H1 (cell line): ENCODE measurements at regions not wholly inside any gene's neighbourhood (a gene's known extent, or its start where the extent isn't known, plus 50 kb on each side); places are given as distances from the start of the nearest gene placed in this dataset.

ENCODE experiments used
- CTCF ChIA-PET: fragments of 300-600 bp; sonication (Branson Sonifier 250); formaldehyde crosslinking; loops from one replicate; lab custom pipeline; 2021; ENCODE audit not compliant: partially characterized antibody; lab: Charles Lee
- POLR2A ChIA-PET: fragments of 300-600 bp; sonication (Branson Sonifier 250); formaldehyde crosslinking; loops from one replicate; lab custom pipeline; 2021; ENCODE audit warnings: inconsistent platforms; ENCODE audit not compliant: partially characterized antibody; lab: Charles Lee
- DNase-seq, 2 experiments: peaks; one replicate each; pipeline versions ENCODE4 v3.0.0 to v3.0.0-alpha.2; 2010 to 2022; ENCODE audit warnings: low spot score in 2 of 2, low read depth in 1 of 2, mixed read lengths in 1 of 2
- FAIRE-seq: peaks from 2 replicates; lab custom pipeline; 2011; peaks lifted over from hg19 to GRCh38; lab: Jason Lieb, UNC
- H2AFZ ChIP-seq: 2 replicates; pipeline ENCODE4 v1.8.1; 2012; ENCODE audit warnings: low read length, inconsistent platforms
- H2AK5ac ChIP-seq: 2 replicates; pipeline ENCODE4 v1.6.1; 2013; ENCODE audit warnings: low read depth, low read length
- H2BK120ac ChIP-seq: replicated peaks from 2 replicates; pipeline ENCODE3; 2013; ENCODE audit warnings: low read depth, low read length, inconsistent platforms
- H2BK12ac ChIP-seq: 2 replicates; pipeline ENCODE4 v1.6.1; 2013; ENCODE audit warnings: low read depth, low read length
- H2BK15ac ChIP-seq: 2 replicates; pipeline ENCODE4 v1.6.1; 2013; ENCODE audit warnings: low read length
- H2BK20ac ChIP-seq: 2 replicates; pipeline ENCODE4 v1.6.1; 2013; ENCODE audit warnings: low read length
- H2BK5ac ChIP-seq: 2 replicates; pipeline ENCODE4 v1.6.1; 2013; ENCODE audit warnings: low read depth, low read length
- H3K14ac ChIP-seq: 2 replicates; pipeline ENCODE4 v1.6.1; 2013; ENCODE audit warnings: inconsistent platforms; ENCODE audit not compliant: insufficient read length
- H3K18ac ChIP-seq: 2 replicates; pipeline ENCODE4 v1.6.1; 2013; ENCODE audit warnings: low read length; ENCODE audit errors: extremely low read depth
- H3K23ac ChIP-seq: 2 replicates; pipeline ENCODE4 v1.6.1; 2013; ENCODE audit warnings: inconsistent platforms; ENCODE audit not compliant: insufficient read length
- H3K23me2 ChIP-seq: 2 replicates; pipeline ENCODE4 v1.6.1; 2013; ENCODE audit warnings: low read depth, low read length
- H3K27ac ChIP-seq: 2 replicates; pipeline ENCODE4 v1.6.1; 2011; ENCODE audit warnings: low read depth, low read length, inconsistent platforms
- H3K27me3 ChIP-seq, 4 experiments: replicated peaks in 1 of 4; 1 replicate in 1 of 4; 2 replicates in 3 of 4; pipeline versions ENCODE4 v1.6.1 to v1.8.1; 2011 to 2013; ENCODE audit warnings: low read length in 3 of 4, mild to moderate bottlenecking in 3 of 4, inconsistent platforms in 2 of 4, mixed read lengths in 2 of 4, moderate library complexity in 1 of 4; ENCODE audit not compliant: control insufficient read depth in 3 of 4, insufficient read depth in 3 of 4; ENCODE audit errors: extremely low read depth in 1 of 4
- H3K36me3 ChIP-seq, 4 experiments: 2 replicates each; pipeline versions ENCODE4 v1.6.1 to v1.8.1; 2011 to 2013; ENCODE audit warnings: mild to moderate bottlenecking in 4 of 4, low read length in 3 of 4, moderate library complexity in 2 of 4, control low read depth in 1 of 4, inconsistent platforms in 1 of 4; ENCODE audit not compliant: insufficient read depth in 4 of 4, control insufficient read depth in 2 of 4
- H3K4ac ChIP-seq: replicated peaks from 2 replicates; pipeline ENCODE3; 2013; ENCODE audit warnings: low read length, low read depth, mixed read lengths, inconsistent platforms; ENCODE audit not compliant: insufficient read length
- H3K4me1 ChIP-seq, 4 experiments: replicated peaks in 1 of 4; 1 replicate in 1 of 4; 2 replicates in 3 of 4; pipeline versions ENCODE4 v1.6.1 to v1.8.1; 2011 to 2013; ENCODE audit warnings: low read length in 3 of 4, inconsistent platforms in 2 of 4, mixed read lengths in 1 of 4; ENCODE audit not compliant: insufficient read depth in 4 of 4, control insufficient read depth in 3 of 4
- H3K4me2 ChIP-seq, 2 experiments: 2 replicates each; pipeline versions ENCODE4 v1.6.1 to v1.8.1; 2011 to 2013; ENCODE audit warnings: low read depth in 2 of 2, low read length in 2 of 2, control low read depth in 1 of 2, inconsistent platforms in 1 of 2, mild to moderate bottlenecking in 1 of 2; ENCODE audit not compliant: insufficient read depth in 1 of 2
- H3K4me3 ChIP-seq, 4 experiments: fragments of 200-600, 300-600 bp in 1 of 4; sonication (generic), shearing (Covaris generic), sonication (Bioruptor Twin) in 1 of 4; 2 replicates each; pipeline versions ENCODE4 v1.5.1 to v1.8.1; 2011 to 2016; ENCODE audit warnings: low read length in 4 of 4, low read depth in 3 of 4, control low read depth in 2 of 4, inconsistent platforms in 2 of 4, mild to moderate bottlenecking in 2 of 4, mixed read lengths in 1 of 4, moderate library complexity in 1 of 4; ENCODE audit not compliant: insufficient read depth in 2 of 4; ENCODE audit errors: extremely low read depth in 1 of 4
- H3K56ac ChIP-seq: replicated peaks from 2 replicates; pipeline ENCODE3; 2013; ENCODE audit warnings: low read depth, mild to moderate bottlenecking, mixed read lengths, low read length, inconsistent platforms; ENCODE audit not compliant: insufficient read length
- H3K79me1 ChIP-seq: 2 replicates; pipeline ENCODE4 v1.6.1; 2013; ENCODE audit warnings: low read depth, low read length, control low read depth
- H3K79me2 ChIP-seq, 2 experiments: 2 replicates each; pipeline versions ENCODE4 v1.6.1 to v1.8.1; 2012 to 2013; ENCODE audit warnings: low read length in 2 of 2, mild to moderate bottlenecking in 2 of 2, inconsistent platforms in 1 of 2; ENCODE audit not compliant: insufficient read depth in 2 of 2, control insufficient read depth in 1 of 2
- H3K9ac ChIP-seq, 4 experiments: replicated peaks in 1 of 4; 1 replicate in 1 of 4; 2 replicates in 3 of 4; pipeline versions ENCODE4 v1.6.1 to v1.8.1; 2011 to 2013; ENCODE audit warnings: low read depth in 3 of 4, low read length in 3 of 4, control low read depth in 2 of 4, mild to moderate bottlenecking in 2 of 4, moderate library complexity in 2 of 4, inconsistent platforms in 1 of 4; ENCODE audit errors: extremely low read depth in 1 of 4
- H3K9me3 ChIP-seq, 2 experiments: 2 replicates each; pipeline versions ENCODE4 v1.6.1 to v1.8.1; 2012 to 2013; ENCODE audit warnings: mild to moderate bottlenecking in 2 of 2, moderate library complexity in 2 of 2, control low read depth in 1 of 2, inconsistent platforms in 1 of 2, low read depth in 1 of 2, low read length in 1 of 2, mixed read lengths in 1 of 2; ENCODE audit not compliant: insufficient read depth in 2 of 2
- H4K20me1 ChIP-seq, 2 experiments: replicated peaks in 1 of 2; 2 replicates each; pipeline versions ENCODE3 to v1.8.1; 2011 to 2013; ENCODE audit warnings: inconsistent platforms in 2 of 2, low read length in 2 of 2, mild to moderate bottlenecking in 1 of 2; ENCODE audit not compliant: insufficient read depth in 2 of 2, control insufficient read depth in 1 of 2
- H4K5ac ChIP-seq: 2 replicates; pipeline ENCODE4 v1.6.1; 2013; ENCODE audit warnings: low read length, low read depth, mixed read lengths, inconsistent platforms; ENCODE audit not compliant: insufficient read length
- H4K8ac ChIP-seq: 2 replicates; pipeline ENCODE4 v1.8.0; 2013; ENCODE audit warnings: mild to moderate bottlenecking, moderate library complexity, low read length, inconsistent platforms; ENCODE audit not compliant: insufficient read depth; ENCODE audit errors: extremely low read depth
- H4K91ac ChIP-seq: replicated peaks from 2 replicates; pipeline ENCODE3; 2013; ENCODE audit warnings: low read length, mixed read lengths, inconsistent platforms; ENCODE audit not compliant: insufficient read length
- ASH2L ChIP-seq: fragments of 200-600, 300-600 bp; sonication (generic); IDR thresholded peaks from one replicate; pipeline ENCODE4 v1.7.1; 2017; ENCODE audit warnings: low read length
- ATF2 ChIP-seq: IDR thresholded peaks from 2 replicates; pipeline ENCODE4 v1.6.1; 2012; ENCODE audit warnings: low read length, inconsistent platforms
- CHD1 ChIP-seq: IDR thresholded peaks from 2 replicates; pipeline ENCODE4 v1.6.1; 2012; ENCODE audit warnings: low read depth, low read length, improper control_type of control experiment
- CTBP2 ChIP-seq: IDR thresholded peaks from 2 replicates; pipeline ENCODE4 v1.7.0; 2011; ENCODE audit warnings: borderline replicate concordance, mild to moderate bottlenecking, moderate library complexity, mixed read lengths, low read length; ENCODE audit not compliant: insufficient read depth, insufficient read length
- EZH2 ChIP-seq: fragments of 200-600 bp; sonication (generic); IDR thresholded peaks from 2 replicates; pipeline ENCODE4 v1.7.1; 2012; ENCODE audit warnings: low read depth, mild to moderate bottlenecking, moderate library complexity, low read length, inconsistent platforms; ENCODE audit not compliant: severe bottlenecking
- JUND ChIP-seq: IDR thresholded peaks from 2 replicates; pipeline ENCODE4 v1.6.1; 2011; ENCODE audit warnings: mild to moderate bottlenecking, improper control_type of control experiment, low read length
- KDM4A ChIP-seq: IDR thresholded peaks from one replicate; pipeline ENCODE4 v1.7.1; 2012; ENCODE audit warnings: low read depth, mild to moderate bottlenecking, moderate library complexity, low read length, inconsistent platforms; ENCODE audit not compliant: severe bottlenecking
- NRF1 ChIP-seq: IDR thresholded peaks from 2 replicates; pipeline ENCODE4 v1.6.1; 2011; ENCODE audit warnings: mild to moderate bottlenecking, low read depth, low read length, improper control_type of control experiment
- RBBP5 ChIP-seq: IDR thresholded peaks from 2 replicates; pipeline ENCODE4 v1.7.1; 2012; ENCODE audit warnings: low read depth, mild to moderate bottlenecking, inconsistent platforms, low read length, moderate library complexity, borderline replicate concordance
- RFX5 ChIP-seq: IDR thresholded peaks from 2 replicates; pipeline ENCODE4 v1.6.1; 2011; ENCODE audit warnings: low read depth, low read length, improper control_type of control experiment, borderline replicate concordance
- SP4 ChIP-seq: IDR thresholded peaks from 2 replicates; pipeline ENCODE4 v1.6.1; 2012; ENCODE audit warnings: low read length, inconsistent platforms
- SRF ChIP-seq: IDR thresholded peaks from 2 replicates; pipeline ENCODE4 v1.6.1; 2011; ENCODE audit warnings: mild to moderate bottlenecking, low read depth, low read length, moderate library complexity
- TAF7 ChIP-seq: optimal IDR thresholded peaks from 2 replicates; pipeline ENCODE3; 2011; ENCODE audit warnings: low read depth, mild to moderate bottlenecking, inconsistent platforms, low read length, moderate library complexity, borderline replicate concordance
- TBP ChIP-seq: IDR thresholded peaks from 2 replicates; pipeline ENCODE4 v1.6.1; 2011; ENCODE audit warnings: low read depth, low read length, improper control_type of control experiment
- YY1 ChIP-seq: IDR thresholded peaks from 2 replicates; pipeline ENCODE4 v1.6.1; 2011; ENCODE audit warnings: low read depth, mild to moderate bottlenecking, low read length

- Histone ChIP-seq H3K4me1 (no peaks in the 10 kb centered on the region), H4K8ac (no peak overlapping the region), H3K4me2 (no peak overlapping the region), H3K79me1 (no peaks in the 10 kb centered on the region), H3K27me3 (no peaks in the 10 kb centered on the region), H3K23me2 (no peaks in the 10 kb centered on the region), H2AFZ (no peak overlapping the region), H3K9ac (no peak overlapping the region), H3K56ac (no peak overlapping the region), H2AK5ac (no peak overlapping the region), H3K9me3 (no peaks in the 10 kb centered on the region), H3K4me3 (no peak overlapping the region), H3K36me3 (no peaks in the 10 kb centered on the region), H3K4ac (no peak overlapping the region), H4K91ac (no peak overlapping the region), H2BK15ac (no peak overlapping the region), H2BK120ac (no peak overlapping the region), H3K14ac (no peak overlapping the region), H2BK20ac (no peak overlapping the region), H4K5ac (no peak overlapping the region), H3K27ac (no peak overlapping the region), H2BK12ac (no peak overlapping the region), H3K18ac (no peak overlapping the region), H3K23ac (no peak overlapping the region), H4K20me1 (no peaks in the 10 kb centered on the region), H2BK5ac (no peak overlapping the region), H3K79me2 (no peaks in the 10 kb centered on the region)
- CTCF ChIA-PET, result no interaction called here
- FAIRE-seq (no peak), DNase-seq (no peak)
- POLR2A ChIA-PET, result no interaction called here
- TF ChIP-seq EZH2 (no peak), SP4 (no peak), ATF2 (no peak), SRF (no peak), CHD1 (no peak), NRF1 (no peak), YY1 (no peak), TAF7 (no peak), KDM4A (no peak), TBP (no peak), RFX5 (no peak), RBBP5 (no peak), ASH2L (no peak), CTBP2 (no peak), JUND (no peak)
These were observed 348.9 kb upstream of the HSFY2 start for GRCh38 chrY:19122450-19122849.
